Erythroblast (primary cell): ENCODE measurements at regions not wholly inside any gene's neighbourhood (a gene's known extent, or its start where the extent isn't known, plus 50 kb on each side); places are given as distances from the start of the nearest gene placed in this dataset.

Experiments
- DNase-seq, 2 experiments: peaks; one replicate each; lab custom pipeline; 2025; lab: John Stamatoyannopoulos, UW
- GATA1 ChIP-seq: IDR thresholded peaks from 2 replicates; pipeline ENCODE4 v1.6.1; 2011; ENCODE audit warnings: low read depth, mild to moderate bottlenecking, control low read depth, low read length, moderate library complexity
- POLR2A ChIP-seq: IDR thresholded peaks from 2 replicates; pipeline ENCODE4 v1.6.1; 2011; ENCODE audit warnings: mild to moderate bottlenecking, low read length

DNA sequence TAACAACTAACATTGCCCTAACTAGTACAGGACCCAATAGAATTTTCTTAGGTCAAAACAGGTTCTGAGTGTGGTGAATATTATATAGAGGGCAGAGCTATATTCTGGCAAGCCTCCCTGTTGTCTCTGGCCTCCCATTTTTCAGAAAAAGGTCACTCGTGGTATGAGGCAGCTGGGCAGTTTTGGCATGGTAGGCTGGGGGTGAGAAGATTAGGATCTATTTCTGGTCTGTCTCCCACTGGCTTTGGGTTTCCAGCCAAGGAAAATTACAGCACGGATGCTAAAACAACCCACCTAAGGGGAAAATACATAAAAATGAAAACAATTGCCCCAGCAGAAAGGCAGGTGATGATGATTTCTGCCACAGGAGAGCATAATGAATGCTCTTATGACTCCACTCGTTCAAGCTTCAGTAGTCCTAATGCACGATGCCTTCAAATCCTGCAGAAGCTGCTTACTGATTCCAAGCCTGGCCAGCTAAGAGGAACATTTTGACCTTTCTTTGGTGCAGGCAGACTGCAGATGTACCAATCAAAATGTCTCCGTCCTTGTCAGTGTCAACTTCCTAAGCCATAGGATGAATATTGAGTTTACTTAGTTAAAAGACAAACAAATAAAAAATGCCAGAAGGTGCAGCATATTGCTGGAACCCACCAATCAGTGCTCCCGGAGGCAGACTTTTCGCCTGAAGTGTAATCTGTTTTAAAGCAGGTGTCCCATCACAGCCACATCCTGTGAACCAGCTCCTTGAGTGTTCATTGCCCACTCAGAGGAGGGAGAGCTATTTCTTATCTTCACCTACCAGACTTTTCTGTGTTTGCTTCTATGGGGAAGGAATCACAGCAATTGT is 435.4 kb downstream of the ZSWIM6 start:
- DNase-seq, result no peak
- TF ChIP-seq POLR2A (no peak), GATA1 (no peak)

DNA sequence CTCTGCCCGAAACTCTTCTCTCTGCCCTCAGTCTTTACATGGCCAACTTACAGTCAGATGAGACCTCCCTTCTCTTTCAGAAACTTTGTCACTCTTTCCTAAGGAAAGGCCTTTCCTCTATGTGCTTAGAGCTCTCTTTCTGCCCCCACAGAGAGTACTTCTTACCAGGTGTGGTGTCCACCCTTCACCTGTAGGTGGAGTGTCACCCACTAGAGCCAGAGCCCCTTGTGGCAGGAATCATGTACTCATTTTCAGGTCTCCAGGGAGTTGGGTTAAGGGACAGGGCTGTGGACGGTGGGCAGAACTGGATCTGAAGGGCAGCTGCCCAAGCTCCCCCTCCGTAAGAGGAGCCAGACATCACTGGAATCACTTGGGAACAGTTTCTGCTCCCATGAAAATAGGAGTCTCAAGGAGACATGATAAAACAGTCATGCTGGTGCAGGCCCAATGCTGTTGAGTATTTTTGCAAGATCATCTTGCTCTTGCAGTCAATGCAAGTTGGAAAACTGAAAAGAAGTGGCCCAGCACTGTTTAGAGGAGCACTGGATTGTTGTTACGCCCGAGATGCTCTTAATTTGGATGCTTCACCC is 436.7 kb downstream of the ZSWIM6 start:
- TF ChIP-seq POLR2A (no peak), GATA1 (no peak)

DNA sequence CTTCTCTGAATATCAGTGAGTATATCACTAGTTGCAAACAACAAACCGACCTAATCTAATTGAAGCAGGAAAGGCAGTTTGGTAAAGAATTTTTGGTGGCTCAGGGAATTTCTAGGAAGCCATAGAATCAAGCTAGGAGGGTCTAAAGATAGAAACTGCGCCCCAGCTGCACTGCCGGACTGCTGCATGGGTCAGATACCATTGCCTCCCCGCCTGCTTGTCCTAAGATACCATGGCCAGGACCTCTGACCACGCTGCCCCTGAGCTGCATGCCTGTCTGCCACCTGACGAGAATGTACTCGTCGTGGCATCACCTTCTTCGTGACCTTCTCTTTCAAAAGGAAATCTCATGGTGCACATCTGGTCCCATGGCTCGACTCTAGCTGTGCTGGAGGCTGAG is 439.0 kb downstream of the ZSWIM6 start:
- TF ChIP-seq GATA1, result no peak
- no peak for TF ChIP-seq POLR2A

More for the DNA sequence above, 436.7 kb downstream of the ZSWIM6 start:
- DNase-seq, result peak; percentile 14 to 17

DNA sequence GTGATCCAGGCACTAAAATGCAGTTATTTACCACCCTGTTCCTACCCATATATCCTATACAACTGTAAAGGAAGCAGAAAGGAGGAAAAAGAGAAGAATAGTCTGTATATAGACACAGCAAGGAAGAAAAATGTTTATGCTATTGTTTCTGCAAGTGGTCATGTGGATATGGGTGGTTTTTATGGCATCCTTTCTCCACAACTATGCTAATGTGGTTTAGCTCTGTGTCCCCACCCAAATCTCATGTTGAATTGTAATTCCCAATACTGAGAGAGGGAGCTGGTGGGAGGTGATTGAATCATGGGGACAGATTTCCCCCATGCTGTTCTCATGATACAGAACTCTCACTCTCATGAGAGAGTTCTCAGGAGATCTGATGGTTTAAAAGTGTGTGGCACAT is 439.8 kb downstream of the ZSWIM6 start:
- TF ChIP-seq POLR2A (no peak), GATA1 (no peak)
- no peak for DNase-seq

More for the DNA sequence above, 439.0 kb downstream of the ZSWIM6 start:
- no peak for DNase-seq

DNA sequence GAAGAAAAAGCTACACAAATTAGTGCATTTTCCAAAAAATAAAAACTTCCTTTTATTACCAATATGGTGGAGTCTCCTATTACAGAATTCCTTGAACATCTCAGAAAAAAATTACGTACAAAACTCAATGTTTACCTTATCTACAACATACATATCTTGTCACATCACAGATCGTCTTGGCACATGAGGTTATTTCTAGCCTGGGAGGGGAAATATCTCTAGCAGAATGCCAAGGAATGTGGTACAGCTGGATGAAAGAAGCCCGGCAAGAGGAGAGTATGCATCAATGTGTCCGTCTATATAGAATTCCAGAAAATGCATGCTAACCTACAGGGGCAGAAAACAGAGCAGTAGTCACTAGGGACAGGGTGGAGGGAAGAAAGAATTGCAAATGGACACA is 443.8 kb downstream of the ZSWIM6 start:
- TF ChIP-seq GATA1 (no peak), POLR2A (no peak)
- no peak for DNase-seq

DNA sequence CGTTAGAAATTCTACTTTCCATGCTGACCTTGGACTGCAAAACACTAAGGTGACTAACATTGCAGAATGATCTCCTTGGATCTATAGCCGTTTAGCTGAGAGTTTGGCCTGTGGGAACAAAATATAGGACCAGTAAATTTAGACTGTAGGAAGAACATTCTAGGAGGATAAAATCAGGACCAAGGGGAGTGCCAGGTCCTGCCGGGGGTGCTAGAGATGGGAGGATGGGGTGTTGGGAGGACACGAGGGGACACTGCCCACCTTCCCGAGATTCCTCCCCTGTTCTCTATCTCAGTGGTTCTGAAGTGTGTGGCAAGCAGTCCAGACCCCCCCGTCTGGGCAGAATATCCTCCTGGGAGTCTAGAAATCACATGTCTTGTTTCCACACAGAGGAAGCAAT is 445.2 kb downstream of the ZSWIM6 start:
- no peak for DNase-seq
- TF ChIP-seq GATA1, result no peak
- no peak for TF ChIP-seq POLR2A

DNA sequence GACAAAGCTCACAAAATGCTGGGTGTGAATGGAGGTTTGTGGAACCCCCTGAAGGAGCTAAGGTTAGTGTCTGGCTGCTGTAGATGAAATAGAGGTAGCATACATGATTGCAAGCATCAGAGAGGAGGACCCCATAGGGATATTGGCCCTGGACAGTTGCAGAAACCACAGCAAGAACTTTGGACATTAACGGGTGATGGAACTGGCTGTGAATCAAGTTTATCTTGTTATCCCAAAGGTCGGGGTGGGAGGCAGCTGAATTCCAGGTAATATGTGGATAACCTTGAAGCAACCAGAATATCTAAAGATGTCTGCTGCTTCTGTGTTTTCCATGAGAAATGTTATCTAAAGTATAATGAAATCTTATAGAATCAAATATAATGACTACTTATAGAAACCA is 447.7 kb downstream of the ZSWIM6 start:
- no peak for DNase-seq
- TF ChIP-seq POLR2A (no peak), GATA1 (no peak)

DNA sequence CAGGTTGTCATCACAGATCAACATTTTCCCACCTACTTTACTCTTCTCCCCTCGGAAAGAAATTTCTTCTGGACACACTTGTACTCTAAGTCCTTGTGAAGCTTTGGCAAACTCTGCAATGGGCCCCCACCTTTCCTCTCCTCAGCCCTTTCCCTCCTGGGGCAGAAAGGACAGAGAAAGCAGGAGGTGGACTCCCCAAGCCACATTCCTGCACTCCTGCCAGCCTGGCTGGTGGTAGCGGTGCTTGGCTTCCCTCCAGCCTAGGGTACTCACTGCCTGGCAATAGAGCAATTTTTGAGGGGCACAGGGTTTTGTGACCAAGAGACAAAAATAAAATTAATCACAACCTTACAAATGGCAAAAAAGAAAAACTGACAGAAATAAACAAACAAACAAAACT is 451.4 kb downstream of the ZSWIM6 start:
- TF ChIP-seq POLR2A (no peak), GATA1 (no peak)
- no peak for DNase-seq

DNA sequence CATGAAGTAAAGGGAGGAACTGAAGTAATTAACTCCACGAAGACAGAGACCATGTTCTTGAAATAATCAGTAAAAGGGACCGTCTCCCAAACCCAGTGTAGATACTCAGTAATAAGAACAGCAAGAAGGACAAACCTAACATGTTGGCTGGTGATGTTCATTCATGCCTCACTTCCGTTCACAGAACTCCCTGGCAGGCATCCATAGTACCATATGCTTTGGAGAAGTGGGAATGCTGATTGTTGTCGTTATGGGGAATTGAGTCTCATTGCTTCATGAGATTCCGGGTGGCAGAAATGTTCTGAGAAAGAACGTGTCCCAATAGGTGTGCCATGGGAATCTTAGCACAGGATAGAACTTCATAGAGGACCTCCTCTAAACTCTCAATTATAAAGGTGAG is 452.3 kb downstream of the ZSWIM6 start:
- DNase-seq, result no peak
- TF ChIP-seq GATA1 (no peak), POLR2A (no peak)

DNA sequence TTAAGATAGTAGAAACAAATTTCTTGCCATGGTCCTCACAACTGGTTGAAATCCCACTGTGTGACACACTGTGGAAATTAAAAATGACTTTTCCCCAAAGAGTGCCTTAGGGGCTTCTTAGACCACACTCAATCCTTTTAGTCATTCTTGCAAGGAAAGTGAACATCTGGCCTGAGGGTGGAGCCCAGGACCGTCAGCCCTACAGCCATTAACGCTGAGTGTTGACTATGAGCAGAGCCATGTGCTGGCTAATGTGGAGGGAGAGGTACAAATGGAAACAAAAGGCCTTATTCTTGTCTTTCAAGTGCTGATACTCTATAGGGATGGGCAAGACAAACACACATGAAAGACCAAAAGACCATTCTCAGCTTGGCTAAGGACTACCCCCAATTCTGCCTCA is 456.5 kb downstream of the ZSWIM6 start:
- no peak for DNase-seq
- TF ChIP-seq POLR2A, result no peak
- TF ChIP-seq GATA1, result no peak

DNA sequence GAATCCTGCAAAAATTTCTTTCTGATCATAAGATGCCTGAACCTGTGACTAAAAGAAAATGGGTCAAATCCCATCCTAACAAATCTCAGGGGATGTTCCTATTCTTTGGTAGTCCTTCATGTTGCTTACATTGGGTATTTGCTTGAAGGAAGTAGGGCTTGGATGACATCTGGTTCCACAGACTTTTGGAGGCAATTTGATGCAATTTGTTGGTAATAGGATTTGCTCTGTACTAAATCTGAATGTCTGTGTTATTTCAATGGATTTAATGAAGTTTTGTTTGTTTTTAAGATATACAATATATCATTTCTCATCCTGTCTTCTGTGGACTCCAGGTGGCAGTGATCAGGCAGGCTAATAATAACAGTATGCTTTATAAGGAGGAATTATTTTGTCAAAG is 457.9 kb downstream of the ZSWIM6 start:
- no peak for DNase-seq
- TF ChIP-seq POLR2A, result no peak
- no peak for TF ChIP-seq GATA1

DNA sequence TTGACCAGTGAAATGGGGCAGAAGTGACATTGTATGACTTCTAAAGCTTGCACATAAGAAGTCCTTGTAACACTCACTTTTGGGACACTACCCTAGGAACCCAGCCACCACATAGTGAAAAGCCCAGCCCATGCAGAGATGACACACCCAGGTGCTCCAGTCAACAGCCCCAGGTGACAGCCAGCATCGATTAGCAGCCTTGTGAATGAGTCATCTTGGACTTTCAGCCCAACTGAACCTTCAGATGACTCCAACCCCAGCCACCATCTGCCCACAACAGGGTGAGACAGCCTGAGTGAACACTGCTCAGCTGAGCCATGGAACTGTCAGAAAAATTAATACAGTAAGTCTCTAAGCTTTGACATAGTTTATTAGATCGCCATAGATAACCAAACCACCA is 458.6 kb downstream of the ZSWIM6 start:
- no peak for DNase-seq
- TF ChIP-seq GATA1 (no peak), POLR2A (no peak)

DNA sequence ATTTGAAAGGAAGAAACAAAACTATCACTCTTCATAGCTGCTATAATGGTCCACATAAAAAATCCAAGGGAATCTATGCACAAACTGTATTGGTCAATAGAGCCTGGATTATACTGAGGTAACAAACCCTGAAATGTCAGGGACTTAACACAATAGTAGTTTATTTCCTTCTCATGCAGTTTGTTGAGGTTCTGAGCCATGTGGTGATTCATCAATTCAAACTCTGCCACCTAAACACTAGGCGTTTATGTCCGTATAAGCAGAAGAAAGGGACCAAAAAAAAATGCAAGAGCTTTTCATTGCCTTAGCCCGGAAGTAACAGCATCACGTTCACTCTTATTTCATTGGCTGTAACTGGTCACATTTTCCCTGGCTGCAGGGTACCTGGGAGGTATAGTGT is 464.7 kb downstream of the ZSWIM6 start:
- TF ChIP-seq GATA1 (no peak), POLR2A (no peak)
- no peak for DNase-seq

DNA sequence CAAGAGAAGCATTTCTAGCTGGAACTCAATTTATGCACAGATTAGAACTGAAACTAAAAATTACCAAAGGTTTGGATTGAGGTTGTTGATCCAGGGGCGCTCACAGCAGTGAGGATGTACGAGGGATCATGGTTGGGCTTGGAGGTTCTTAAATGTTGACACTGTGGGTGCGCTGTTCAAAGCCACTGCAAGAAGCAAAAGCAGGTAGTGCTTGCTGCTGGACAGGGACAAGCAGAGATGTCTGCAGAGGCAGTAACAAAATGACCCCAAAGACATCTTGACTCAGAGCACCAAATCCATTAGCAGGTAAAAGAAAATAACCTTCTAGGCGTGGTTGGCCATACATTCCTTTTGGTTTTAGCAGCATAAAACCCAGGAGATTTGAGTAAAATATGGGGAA is 468.4 kb downstream of the ZSWIM6 start:
- no peak for TF ChIP-seq POLR2A
- no peak for TF ChIP-seq GATA1
- DNase-seq, result no peak
